HT-29 (cell line): ENCODE measurements at regions not wholly inside any gene's neighbourhood (a gene's known extent, or its start where the extent isn't known, plus 50 kb on each side); places are given as distances from the start of the nearest gene placed in this dataset.

Experiments
- DNase-seq: peaks from one replicate; pipeline ENCODE4 v3.0.0-alpha.2; 2015; ENCODE audit warnings: low spot score

DNA sequence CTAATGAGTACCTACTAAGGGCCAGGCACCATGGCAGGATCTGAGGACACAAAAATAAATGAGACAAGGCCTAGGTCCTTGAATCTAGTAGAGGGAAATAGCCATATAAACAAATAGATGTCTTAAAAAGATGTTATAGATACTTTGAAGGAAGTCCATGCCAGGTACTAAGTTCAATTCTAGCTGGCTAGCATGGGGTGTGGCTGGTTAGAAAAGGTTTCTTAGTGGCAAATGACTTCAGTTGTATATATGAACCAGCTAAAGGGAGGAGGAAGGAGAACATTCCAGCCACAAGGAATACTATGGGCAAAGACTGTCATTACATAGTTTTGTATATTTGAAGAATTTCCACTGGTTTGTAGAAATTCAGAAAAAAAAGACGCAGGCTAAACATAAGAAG lies 133.6 kb upstream of the BMP4 start:
- DNase-seq, result no peak

- no peak for DNase-seq
Observed at GRCh38 chr14:54094765-54095164, 138.1 kb upstream of the BMP4 start.

- DNase-seq, result no peak
Observed at GRCh38 chr14:54098536-54098935, 141.9 kb upstream of the BMP4 start.

- DNase-seq, result peak; percentile 79
Observed at GRCh38 chr14:54102051-54102456, 145.4 kb upstream of the BMP4 start.

GRCh38 chr14:54102530-54102929 lies 145.9 kb upstream of the BMP4 start:
- DNase-seq, result peak; percentile 69

GRCh38 chr14:54104601-54105145 lies 148.0 kb upstream of the BMP4 start:
- DNase-seq, result no peak

GRCh38 chr14:54105406-54105805 lies 148.8 kb upstream of the BMP4 start:
- DNase-seq, result no peak

- DNase-seq, result peak; percentile 87
Observed at GRCh38 chr14:54105898-54106297, 149.3 kb upstream of the BMP4 start.

- peak; percentile 27 for DNase-seq
Observed at GRCh38 chr14:54106661-54107377, 150.2 kb upstream of the BMP4 start.

DNA sequence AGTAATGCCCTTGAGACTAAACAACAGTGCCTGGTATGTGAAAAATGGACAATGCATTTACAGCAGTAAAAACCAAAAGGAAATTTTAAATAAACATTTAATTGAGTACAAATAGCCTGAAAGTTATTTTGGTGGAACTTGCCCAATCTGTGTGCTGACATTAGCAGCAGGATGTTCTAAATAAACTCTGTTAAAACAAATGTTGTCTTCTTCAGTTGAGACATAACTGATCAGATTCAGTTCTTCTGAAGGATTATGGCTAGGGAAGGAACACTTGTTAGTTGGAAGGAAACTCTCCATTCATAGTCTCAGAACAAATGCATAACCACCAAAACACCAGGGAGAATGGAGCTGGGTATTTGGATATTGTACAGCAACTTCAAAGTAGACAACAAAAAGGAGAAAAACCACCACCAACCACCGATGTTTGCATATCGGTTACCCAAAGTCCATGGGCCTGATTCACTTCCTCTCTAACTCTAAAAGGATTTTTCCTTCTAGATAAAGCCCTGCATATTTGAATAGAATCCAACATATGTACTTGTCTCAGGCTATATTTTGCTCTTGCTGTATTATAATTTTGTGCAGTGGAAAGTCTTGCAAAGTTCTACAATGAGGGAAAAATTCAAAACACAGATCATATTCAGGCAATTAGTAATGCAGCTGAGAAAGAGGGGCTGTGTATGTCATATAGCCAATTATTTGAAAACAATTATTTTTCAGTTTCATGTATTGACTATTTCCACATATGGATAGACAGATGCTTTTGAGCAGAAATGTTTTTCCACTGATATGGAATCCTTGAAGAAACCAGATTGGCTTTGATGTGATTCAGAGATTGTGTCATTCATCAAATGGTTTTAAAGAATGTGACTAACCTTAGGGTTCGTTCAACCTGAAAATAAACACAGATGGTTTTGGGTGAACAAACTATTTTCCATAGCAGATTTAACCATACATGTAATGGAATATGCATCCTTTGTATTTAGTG lies 152.2 kb upstream of the BMP4 start:
- peak; percentile 77 for DNase-seq

DNA sequence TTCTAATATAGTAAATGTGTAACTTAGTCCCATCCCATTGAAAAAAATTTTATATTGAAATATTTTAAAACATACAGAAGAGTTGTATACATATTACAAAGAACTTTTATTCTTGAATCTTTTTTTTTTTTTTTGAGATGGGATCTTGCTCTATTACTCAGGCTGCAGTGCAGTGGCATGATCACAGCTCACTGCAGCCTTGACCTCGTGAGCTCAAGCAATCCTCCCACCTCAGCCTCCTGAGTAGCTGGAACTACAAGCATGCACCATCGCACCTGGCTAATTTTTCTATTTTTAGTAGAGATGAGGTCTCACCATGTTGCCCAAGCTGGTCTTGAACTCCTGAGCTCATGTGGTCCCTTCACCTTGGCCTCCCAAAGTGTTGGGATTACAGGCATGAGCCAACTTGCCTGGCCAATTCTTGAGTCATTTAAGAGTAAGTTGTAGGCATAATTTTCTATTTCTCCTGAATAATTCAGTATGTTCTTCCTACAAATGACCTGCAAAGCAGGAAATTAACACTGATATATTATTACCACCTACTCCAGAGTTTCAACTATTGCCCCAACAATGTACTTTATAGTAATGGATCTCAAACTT lies 153.0 kb upstream of the BMP4 start:
- DNase-seq, result no peak

DNA sequence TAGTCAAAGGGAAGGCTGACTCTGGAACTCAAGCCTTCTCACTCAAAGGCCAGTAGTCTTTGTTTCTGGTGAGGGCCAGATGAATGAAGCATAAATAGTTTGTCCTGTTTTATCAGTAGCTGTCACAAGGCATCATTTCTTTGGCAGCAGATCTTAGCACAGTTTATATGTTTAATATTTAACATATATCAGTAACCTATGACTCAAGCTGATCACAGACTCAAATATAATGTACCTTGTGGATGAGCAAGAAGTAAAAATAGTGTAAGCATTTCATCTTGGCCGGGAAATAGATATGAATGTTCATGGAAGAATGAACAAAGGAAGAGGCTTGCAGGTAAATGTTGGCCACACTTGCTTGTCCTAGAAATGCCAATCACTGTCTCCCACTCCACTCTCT lies 158.3 kb upstream of the BMP4 start:
- peak; percentile 28 for DNase-seq

- peak; percentile 48 for DNase-seq
Observed at GRCh38 chr14:54116198-54116885, 159.7 kb upstream of the BMP4 start.

- peak; percentile 24 for DNase-seq
Observed at GRCh38 chr14:54116972-54117371, 160.3 kb upstream of the BMP4 start.

GRCh38 chr14:54117396-54117795 lies 160.8 kb upstream of the BMP4 start:
- peak; percentile 22 for DNase-seq

GRCh38 chr14:54117924-54118323 lies 161.3 kb upstream of the BMP4 start:
- no peak for DNase-seq

GRCh38 chr14:54120260-54120659 lies 163.6 kb upstream of the BMP4 start:
- no peak for DNase-seq

- no peak for DNase-seq
Observed at GRCh38 chr14:54121466-54122027, 164.9 kb upstream of the BMP4 start.

GRCh38 chr14:54123841-54124240 lies 167.2 kb upstream of the BMP4 start:
- no peak for DNase-seq

DNA sequence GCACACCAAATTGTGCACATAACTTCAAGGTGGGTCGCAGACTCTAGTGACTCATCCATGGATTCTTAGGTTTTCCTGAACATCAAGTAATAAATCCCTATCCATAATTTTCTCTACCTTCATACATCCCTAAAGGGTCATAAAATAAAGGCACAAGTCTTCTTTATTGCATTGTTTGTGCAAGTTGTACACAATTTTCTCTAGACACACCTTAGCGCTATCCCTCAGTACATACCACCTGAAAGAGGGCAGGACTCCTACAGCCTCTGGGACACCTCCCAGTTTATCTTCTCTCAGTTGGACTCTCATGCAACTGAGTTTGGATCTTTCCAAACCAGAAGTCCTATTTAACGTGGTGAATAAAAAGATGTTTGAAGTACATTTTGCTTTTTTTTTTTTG lies 168.5 kb upstream of the BMP4 start:
- DNase-seq, result no peak

DNA sequence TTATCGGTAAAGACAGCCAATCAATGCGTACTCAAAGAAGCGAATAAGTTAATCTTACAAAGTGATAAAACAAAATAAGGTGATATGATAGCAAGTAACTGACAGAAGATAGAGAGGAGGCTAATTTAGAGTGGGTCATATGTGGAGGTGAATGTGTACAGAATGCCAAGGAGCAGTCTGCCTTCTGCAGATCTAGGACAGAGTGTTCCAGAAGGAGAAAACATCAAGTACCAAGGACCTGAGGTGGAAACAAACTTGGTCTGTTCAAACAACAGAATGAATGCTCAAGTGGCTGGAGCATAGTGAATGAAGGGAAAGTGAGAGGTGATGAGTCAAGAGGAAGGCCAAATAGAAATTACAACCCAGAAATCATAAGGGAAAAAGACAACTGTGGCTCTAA lies 170.3 kb upstream of the BMP4 start:
- no peak for DNase-seq
